Activated CD4-positive, alpha-beta T cell treated with anti-CD3 and anti-CD28 coated beads for 4 hours (primary cell): ENCODE measurements at regions not wholly inside any gene's neighbourhood (a gene's known extent, or its start where the extent isn't known, plus 50 kb on each side); places are given as distances from the start of the nearest gene placed in this dataset.
"Not testable (repeated sequence)": the region's sequence is repeated elsewhere in the genome, so short reads cannot be mapped to it uniquely, and the experiment has no call there.

Source experiments
- DNase-seq, 2 donors: peaks; one replicate each; pipeline ENCODE4 v3.0.0-alpha.2; 2020

DNA sequence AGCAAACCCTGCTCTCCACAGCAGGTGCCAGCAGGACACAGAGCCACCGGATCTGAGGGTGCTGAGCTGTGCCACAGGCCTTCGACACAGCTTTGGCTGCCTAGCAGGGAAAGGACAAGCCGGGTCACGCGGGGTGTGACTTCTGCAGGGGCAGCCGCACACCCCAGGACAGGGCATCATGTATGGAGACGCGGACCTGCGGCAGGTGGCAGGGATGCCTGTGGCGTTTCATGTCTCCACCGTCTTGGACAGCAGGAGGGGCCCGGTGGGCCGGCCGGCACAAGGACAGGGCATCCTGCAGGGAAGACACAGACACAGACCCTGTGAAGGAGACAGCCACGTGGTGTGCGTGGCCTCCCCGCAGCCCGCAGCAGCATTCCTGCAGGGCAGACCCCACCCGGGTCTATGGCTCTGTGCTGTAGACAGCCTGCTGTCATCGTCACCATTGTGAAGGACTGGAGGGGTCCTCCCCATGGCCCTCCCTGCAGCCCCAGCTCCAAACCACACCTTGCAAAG lies 109.2 kb downstream of the PDGFA start:
- DNase-seq, result no peak

DNA sequence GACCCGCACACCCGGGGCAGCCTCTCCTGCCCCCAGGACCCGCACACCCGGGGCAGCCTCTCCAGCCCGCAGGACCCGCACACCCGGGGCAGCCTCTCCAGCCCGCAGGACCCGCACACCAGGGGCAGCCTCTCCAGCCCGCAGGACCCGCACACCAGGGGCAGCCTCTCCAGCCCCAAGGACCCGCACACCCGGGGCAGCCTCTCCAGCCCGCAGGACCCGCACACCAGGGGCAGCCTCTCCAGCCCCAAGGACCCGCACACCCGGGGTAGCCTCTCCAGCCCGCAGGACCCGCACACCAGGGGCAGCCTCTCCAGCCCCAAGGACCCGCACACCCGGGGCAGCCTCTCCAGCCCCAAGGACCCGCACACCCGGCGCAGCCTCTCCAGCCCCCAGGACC lies 108.5 kb downstream of the PDGFA start:
- not testable (repeated sequence) for DNase-seq

DNA sequence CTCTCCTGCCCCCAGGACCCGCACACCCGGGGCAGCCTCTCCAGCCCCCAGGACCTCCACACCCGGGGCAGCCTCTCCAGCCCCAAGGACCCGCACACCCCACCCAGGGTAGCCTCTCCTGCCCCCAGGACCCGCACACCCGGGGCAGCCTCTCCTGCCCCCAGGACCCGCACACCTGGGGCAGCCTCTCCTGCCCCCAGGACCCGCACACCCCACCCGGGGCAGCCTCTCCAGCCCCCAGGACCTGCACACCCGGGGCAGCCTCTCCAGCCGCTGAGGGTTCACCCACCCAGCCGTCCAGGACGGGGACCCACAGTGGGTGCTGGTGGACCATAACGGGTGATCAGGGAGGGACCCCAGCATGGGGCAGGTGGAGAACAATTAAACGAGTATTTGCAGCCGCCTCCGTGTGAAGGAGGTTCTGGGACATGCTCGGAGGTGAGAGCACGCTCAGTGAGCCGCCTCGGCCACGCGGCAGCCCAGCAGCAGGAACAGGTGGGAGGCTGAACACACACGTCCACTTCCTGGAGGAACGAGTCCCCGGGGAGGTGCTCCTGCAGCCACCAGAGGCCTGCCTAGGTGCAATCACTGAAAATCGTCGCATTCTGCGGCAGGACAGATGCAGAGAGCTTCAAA lies 107.9 kb downstream of the PDGFA start:
- no peak for DNase-seq

DNA sequence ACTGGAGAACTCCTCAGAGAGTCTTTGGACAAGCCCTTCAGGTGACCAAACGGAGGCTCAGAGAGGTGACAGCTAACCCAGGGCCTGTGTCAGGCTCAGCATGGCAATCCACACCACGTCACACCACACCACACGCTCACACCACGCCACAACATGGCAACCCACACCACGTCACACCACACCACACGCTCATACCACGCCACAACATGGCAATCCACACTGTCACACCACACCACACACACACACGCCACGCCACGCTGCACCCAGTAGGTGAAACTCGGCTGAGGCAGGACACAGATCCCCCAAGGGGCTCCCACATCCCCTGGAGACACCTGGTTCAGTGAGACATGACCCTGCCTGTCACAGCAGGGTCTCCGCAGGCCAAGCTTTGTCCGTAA lies 107.3 kb downstream of the PDGFA start:
- no peak for DNase-seq

DNA sequence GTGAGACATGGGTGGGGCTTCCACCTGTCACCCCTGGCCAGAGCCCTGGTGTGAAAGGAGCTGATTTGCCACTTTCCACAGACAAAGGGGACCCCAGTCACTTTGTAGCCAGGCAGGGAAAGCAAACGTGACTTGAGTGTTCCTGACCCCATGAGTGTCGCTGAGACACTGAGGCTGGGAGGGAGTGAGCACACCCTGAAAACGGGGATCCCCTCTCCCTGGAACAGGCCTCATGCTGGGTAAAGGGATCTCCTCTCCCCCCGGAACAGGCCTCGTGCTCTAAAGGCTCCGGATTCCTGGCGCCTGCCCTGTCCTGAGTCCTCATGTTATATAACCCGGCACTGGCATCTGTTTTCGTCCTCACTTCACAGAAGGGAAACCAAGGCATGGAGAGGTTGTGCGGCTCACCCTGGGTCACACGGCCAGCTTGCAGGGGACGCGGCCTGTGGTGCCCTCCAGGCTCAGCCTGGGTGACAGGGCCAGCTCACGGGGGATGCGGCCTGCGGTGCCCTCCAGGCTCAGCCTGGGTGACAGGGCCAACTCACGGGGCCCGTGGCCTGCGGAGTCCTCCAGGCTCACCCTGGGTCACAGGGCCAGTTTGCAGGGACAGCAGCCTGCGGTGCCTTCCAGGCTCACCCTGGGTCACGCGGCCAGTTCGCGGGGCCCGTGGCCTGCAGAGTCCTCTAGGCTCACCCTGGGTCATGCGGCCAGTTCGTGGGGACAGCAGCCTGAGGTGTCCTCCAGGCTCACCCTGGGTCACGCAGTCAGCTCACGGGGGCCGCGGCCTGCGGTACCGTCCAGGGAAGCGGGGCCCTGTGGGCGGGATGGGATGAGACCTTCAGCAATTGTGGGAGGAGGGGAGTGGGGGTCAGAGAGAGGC lies 104.7 kb downstream of the PDGFA start:
- no peak for DNase-seq

DNA sequence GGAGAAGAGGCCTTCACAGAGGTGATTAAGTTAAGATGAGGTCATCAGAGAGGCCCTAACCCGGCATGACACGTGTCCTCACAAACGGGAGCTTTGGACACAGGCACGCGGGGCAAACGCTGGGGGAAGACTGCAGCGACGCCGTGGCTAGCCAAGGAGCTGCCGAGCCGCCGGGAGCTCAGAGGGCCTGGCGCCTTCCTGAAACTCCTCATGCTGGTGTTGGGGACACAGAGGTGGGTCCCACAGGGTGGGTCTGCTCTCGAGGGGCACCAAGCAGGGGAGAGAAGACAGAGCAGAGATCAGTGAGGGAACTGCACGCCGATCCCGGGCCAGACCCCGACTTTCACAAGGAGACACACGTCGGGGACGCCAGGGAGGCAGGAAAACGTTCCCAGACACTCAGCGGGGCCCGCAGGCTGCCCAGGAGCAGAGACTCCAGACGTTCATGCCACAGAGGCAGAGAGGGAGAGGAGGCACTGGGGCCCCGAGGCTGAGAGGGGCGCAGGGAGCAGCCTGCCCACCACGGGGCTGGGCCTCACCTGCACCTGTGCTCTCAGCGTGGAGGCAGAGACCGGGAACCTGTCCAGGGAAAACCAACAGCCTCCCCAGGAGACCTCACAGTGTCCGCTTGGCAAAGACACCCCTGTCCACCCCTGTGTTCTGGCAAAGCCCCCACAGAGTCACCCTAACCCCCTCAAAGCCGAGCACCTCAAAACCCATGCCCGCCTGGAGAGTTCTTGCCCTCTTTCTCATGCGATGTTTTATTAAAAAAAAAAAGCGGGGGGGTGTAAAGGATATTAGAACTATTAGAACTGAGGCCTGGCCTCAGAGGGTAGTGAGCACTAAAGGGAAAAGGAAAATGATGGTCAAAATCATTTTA lies 103.8 kb downstream of the PDGFA start:
- DNase-seq, result no peak

DNA sequence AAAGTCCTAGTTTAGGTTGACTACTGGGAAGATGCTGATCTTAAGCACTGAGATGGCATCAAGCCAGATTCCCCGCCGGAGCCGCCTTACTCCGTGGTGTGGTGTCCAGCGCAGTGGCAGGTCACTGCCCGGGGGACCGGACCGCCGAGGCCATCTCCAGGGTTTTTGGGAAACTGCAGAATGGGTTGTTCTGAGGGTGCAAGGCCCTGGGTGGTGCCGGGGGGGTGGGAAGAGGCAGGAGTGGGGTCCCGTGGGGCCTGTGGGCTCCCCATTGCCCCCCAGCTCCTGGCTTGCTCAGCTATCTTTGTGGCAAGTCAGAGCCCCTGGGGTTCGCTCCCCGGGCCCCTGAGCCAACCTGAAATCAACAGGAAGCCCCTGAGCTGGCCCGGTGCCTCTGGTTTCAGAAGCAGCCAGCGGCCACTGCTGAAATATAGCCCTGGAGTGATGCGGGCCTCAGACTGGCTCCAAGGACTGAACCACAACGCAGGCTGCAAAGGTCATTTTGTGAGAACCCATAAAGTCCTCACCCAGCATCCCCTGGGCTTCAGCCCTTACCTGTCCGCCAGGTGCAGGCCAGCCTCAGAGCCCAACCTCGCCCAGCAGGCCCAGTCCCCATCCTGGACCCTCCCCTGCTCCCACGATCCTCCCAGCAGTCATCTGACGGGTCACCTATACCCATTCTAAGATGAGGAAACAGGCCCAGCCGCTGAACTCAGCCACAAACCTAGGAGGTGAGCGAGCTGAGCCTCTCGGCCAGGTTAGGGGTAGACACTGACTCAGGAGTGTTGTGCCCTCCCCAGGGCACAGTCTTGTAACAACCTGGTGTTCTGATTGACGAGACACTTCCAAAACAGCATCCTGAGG lies 102.7 kb downstream of the PDGFA start:
- no peak for DNase-seq

DNA sequence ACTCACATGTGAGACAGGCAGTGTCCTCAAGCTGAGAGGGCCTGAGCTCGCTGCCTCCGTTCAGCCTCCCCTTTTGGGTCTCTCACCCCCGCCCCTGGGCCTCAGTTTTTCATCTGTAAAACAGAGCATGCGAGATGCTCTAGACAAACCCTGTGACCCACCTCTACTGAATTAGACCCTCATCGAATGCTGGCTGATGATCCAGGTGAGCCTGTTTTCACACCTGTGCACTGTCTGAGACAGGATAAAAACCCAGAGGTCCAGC lies 102.1 kb downstream of the PDGFA start:
- no peak for DNase-seq

DNA sequence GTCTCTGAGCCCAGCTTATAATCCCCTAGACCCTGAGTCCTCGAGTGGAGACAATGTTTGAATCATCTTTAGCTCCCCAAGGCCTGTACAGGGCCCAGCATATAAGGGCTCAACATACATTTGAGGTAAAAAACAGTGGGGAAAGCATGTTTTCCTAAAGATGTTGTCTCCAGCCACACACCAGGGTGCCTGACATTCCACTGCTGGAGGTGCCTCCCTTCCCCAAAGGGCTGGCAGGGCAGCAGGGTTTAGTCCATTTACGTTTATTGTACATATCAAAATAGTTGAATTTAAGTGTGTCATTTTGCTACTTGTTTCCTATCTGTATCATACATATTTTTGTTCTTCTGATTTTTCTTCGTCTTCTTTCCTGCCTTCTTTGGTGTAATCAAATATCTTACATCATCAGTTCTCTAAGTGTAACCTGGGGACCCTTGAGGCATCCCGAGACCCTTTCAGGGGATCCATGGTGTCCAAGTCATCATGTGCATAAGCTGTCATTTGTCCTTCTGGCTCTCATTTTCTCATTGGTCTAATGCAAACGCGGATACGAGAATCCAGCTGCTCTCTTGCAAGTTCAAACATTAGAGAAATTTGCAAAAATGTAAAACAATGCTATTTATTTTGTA lies 101.6 kb downstream of the PDGFA start:
- no peak for DNase-seq

DNA sequence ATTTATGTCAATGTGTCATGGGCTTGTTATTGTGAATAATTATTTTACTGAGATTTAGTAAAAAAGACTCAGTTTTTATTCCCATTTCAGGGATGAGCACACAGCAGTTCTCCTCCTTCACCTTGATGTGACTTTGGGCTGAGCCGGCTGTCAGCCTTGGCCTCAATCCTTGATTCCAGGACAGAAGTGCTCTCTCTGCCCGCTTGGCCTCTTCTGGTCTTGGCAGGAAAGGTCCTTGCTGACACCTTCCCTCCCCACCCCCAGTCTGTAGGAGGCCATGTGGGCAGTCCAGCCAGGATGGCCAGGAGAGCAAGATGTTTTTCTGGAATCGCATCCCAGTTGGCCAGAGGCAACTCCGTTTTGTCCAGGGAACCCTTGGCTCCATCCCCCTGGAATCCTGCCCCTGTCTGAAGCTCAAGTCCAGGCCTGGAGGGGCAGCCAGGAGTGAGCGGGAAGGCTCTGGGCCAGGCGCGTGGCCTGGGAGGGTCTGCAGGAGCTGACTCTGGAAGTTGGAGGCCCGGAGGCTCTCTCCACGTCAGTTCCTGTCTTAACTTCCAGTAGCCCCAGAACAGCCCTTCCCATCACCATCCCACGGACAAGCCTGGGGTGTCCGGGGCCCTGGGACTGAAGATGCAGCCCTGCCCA lies 100.9 kb downstream of the PDGFA start:
- DNase-seq, result no peak

DNA sequence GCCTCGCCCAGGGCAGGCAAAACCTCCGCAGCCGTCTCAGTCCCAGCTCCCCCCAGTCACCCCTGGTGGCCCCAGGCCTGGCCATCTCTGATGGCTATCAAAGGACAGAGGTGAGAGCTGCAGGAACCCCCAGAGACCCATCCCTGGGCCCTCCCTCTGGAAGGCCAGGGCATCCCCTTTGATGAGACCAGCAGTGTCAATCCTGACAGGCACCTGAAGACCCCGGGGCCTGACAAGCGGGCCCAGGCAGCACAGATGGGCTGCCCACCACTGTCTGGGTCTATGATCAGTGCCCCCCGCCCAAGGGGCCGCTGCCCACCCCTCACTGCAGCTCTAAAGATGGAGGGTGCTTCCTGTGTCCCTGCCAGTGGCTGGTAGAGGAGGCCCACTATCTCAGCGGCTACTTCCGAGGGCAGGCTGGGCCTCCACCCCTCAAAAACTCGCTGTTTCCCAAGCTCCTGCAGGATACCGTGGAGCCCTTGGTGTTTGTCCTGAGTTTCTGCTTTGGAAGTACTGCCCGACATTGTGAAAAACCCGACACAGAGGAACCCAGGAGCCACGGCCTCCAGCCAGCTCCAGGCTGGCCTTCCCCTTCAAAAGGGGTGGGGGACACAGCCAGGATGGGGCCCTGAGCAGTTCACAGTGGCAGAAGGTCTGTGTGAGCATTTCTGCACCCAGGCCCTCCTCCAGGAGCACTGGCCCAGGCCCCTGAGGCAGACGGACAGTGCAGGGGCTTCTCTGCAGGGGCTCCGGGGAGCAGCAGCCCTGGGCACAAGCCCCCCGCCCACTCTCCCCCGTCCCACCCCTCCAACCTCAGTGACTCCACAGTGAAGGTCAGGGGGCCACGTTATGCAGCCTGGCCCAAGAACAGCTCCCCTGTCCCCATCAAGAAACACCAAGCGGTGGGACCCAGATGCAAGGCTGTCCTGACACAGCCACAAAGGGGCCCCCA lies 99.2 kb downstream of the PDGFA start:
- no peak for DNase-seq

DNA sequence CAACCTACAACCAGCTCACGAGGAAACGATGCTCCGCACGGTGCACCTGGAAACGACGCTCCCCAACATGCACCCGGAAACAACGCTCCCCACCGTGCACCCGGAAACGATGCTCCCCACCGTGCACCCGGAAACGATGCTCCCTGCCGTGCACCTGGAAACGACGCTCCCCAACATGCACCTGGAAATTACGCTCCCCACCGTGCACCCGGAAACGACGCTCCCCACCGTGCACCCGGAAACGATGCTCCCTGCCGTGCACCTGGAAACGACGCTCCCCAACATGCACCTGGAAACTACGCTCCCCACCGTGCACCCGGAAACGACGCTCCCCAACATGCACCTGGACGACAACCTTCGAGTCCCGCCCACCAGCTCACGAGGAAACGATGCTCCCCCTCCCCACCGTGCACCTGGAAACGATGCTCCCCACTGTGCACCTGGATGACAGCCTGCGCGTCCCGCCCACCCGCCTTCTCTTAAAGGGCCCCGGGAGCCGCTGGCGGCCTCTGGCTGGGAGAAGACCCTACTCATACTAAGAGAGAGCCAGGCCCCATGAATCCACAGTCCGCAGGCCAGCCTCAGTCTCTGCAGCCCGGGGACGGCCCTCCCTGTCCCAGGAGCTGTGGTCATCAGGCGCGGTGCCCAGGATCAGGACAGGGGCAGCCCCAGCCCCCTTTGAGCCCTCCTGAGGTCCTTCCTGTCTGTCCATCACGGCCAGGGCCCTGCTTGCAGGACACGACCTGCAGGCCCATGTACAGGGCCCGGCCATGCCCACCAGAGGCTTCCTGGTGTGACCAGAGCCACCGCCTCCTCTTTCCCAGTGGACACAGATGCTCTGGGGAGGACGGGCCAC lies 98.3 kb downstream of the PDGFA start:
- DNase-seq, result no peak

DNA sequence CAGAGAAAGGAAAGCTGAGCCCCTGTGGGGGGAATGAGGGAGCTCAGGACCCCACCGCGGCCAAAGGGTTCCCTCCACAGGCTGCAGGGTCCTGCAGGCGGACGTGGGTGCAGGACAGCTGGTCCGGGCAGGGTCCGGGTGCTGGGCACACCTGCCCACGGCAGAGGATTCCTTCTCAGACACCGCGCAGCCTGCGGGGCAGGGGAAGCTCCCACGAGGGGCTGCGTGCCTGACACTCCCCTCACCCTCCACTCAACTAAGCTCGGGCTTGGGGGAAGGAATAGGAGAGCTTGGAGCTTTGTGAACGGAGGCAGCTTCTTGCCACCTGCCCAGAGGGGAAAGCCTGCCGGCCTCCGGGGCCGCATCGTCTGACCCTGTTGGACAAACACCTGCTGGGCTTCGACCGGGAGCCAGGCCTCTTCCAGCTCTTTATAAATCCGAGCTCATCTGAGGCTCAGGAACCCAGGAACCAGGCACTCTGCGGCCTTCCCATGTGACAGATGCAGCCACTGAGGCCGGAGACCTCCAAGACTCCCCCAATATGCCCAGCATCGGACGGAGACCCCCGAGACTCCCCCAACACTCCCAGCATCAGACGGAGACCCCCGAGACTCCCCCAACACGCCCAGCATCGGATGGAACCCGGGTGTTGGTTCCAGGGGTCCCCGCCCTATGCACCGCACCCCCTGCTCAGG lies 97.3 kb downstream of the PDGFA start:
- DNase-seq, result no peak

DNA sequence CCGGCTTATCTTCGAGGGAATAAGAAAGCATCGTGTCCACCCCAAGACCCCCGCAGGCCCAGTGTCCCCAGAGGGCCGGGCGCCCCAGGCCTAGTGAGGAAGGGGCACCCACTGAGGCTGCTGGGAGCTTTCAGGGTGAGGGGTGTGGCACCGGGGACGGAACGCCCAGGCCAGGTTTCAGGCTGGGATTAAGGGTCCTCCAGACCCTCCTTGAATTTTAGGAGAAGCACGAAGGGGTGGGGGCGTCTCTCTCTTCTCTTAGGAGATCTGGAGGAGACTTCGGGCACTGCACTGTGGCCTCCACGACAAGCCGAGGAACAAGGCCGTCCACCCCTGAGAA lies 96.8 kb downstream of the PDGFA start:
- DNase-seq, result no peak

DNA sequence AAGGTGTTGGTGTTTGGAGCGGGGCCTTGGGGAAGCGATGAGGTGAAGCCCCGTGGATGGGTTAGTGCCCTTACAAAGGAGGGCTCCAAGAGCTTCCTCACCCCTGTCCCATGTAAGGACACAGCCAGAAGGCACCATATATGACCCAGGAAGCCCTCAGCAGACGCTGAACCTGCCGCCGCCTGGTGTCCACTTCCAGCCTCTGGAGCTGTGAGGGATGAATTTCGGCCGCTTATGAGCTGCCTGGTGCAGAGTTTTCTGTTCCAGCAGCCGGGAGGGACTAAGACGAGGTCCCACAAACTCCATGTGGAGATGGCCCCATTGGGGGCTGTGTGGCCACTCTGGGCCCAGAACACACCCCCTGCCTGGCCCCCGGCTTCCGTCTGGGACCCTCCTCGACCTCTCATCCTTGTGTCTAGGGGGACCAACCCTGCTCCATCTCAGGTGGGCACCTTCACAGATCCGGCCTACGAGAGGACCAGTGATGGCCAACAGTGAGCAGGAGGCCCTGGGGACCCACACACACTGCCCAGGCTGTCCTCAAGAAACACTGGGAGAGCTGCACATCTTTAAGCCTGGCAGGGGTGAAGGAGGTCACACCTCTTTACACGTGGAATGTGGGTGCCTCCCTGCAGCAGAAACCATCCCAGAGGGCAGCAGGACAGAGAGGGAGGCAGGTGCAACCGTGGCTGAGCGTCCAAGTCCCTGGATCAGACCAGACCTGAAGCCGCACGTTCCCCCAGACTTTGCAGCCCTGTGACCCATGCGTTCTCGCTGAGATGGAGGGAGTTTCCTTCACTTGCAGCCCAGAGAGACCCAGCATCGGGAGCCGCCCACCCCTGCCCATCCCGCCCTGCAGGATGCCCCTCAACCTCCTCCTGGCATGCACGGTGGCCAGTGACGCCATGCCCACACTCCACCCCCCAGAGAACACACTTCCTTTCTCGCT lies 96.1 kb downstream of the PDGFA start:
- DNase-seq, result no peak

DNA sequence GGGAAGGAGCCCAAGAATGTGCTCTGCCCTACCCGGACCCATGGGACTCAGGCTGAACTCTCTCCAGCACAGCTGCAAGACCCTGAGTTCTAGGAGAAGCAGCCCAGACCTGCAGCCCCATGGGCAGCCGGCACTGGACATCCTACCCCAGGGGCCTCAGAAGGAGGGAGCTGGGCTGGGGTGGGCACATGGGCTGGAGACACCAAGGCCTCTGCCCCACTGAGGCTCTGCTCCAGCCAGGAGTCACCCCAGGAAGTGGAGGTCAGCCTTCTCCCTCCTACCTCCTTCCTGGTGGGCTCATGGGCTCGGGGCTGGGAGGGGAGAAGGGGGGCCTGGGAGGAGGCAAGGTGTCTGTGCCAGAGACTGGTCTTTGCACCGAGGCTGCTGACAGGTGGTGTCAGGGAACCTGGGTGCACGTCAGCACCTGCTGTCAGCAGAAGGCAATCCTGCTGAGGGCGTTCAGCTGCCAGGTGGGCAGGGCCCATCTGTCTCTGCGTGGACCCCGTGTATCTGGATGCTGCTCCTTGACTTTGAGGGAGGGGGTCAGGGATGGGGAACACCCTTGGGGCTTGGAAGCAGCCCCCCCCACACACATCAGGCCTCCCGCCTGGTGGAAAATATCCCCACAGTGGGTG lies 95.2 kb downstream of the PDGFA start:
- no peak for DNase-seq
